D341Med (cell line): ENCODE measurements at regions not wholly inside any gene's neighbourhood (a gene's known extent, or its start where the extent isn't known, plus 50 kb on each side); places are given as distances from the start of the nearest gene placed in this dataset.

ENCODE experiments used
- DNase-seq: peaks from one replicate; pipeline ENCODE4 v3.0.0; 2012; ENCODE audit warnings: low spot score

- no peak for DNase-seq
These were observed 323.5 kb upstream of the SALL1 start for GRCh38 chr16:51474414-51475091.

GRCh38 chr16:51473091-51473490, 322.0 kb upstream of the SALL1 start:
- no peak for DNase-seq

GRCh38 chr16:51470492-51470891, 319.4 kb upstream of the SALL1 start:
- DNase-seq: no peak

GRCh38 chr16:51464996-51465395, 313.9 kb upstream of the SALL1 start:
- no peak for DNase-seq

GRCh38 chr16:51461255-51461654, 310.2 kb upstream of the SALL1 start:
- DNase-seq: no peak

GRCh38 chr16:51458356-51459140, 307.5 kb upstream of the SALL1 start:
- no peak for DNase-seq

- DNase-seq: no peak
These were observed 306.7 kb upstream of the SALL1 start for GRCh38 chr16:51457775-51458174.

- no peak for DNase-seq
These were observed 304.3 kb upstream of the SALL1 start for GRCh38 chr16:51455398-51455797.

GRCh38 chr16:51453251-51453650, 302.2 kb upstream of the SALL1 start:
- DNase-seq: no peak

- DNase-seq: no peak
These were observed 299.8 kb upstream of the SALL1 start for GRCh38 chr16:51450909-51451308.

GRCh38 chr16:51450376-51450775, 299.3 kb upstream of the SALL1 start:
- no peak for DNase-seq

- no peak for DNase-seq
These were observed 298.4 kb upstream of the SALL1 start for GRCh38 chr16:51449441-51449840.

- no peak for DNase-seq
These were observed 294.2 kb upstream of the SALL1 start for GRCh38 chr16:51445250-51445649.

- no peak for DNase-seq
These were observed 292.9 kb upstream of the SALL1 start for GRCh38 chr16:51443934-51444333.

GRCh38 chr16:51442141-51442870, 291.2 kb upstream of the SALL1 start:
- no peak for DNase-seq

GRCh38 chr16:51440131-51440889, 289.2 kb upstream of the SALL1 start:
- DNase-seq: no peak

- DNase-seq: no peak
These were observed 288.2 kb upstream of the SALL1 start for GRCh38 chr16:51439271-51439670.

- no peak for DNase-seq
These were observed 285.7 kb upstream of the SALL1 start for GRCh38 chr16:51436742-51437141.

GRCh38 chr16:51434567-51435198, 283.6 kb upstream of the SALL1 start:
- DNase-seq: no peak

GRCh38 chr16:51433599-51433998, 282.5 kb upstream of the SALL1 start:
- no peak for DNase-seq

GRCh38 chr16:51431517-51432241, 280.6 kb upstream of the SALL1 start:
- no peak for DNase-seq
